HFF-Myc (cell line): ENCODE measurements at regions not wholly inside any gene's neighbourhood (a gene's known extent, or its start where the extent isn't known, plus 50 kb on each side); places are given as distances from the start of the nearest gene placed in this dataset.

Experiments used
- DNase-seq: peaks from one replicate; pipeline ENCODE4 v3.0.0-alpha.2; 2011; ENCODE audit warnings: low read depth; ENCODE audit errors: extremely low read depth
- H3K4me3 ChIP-seq: replicated peaks from 2 replicates; pipeline ENCODE4 v1.5.1; 2011; ENCODE audit warnings: low read depth, mild to moderate bottlenecking, control low read depth, low read length
- TF ChIP-seq, protein P1 (sequence below): IDR thresholded peaks from 2 replicates; pipeline ENCODE4 v1.5.1; 2012; ENCODE audit warnings: mild to moderate bottlenecking, low read depth, low read length, control low read depth; ENCODE audit errors: missing control alignments

GRCh38 chr15:54722342-54722986 is 474.3 kb downstream of the RSL24D1 start:
- no peak for DNase-seq
- TF ChIP-seq, protein P1, sequence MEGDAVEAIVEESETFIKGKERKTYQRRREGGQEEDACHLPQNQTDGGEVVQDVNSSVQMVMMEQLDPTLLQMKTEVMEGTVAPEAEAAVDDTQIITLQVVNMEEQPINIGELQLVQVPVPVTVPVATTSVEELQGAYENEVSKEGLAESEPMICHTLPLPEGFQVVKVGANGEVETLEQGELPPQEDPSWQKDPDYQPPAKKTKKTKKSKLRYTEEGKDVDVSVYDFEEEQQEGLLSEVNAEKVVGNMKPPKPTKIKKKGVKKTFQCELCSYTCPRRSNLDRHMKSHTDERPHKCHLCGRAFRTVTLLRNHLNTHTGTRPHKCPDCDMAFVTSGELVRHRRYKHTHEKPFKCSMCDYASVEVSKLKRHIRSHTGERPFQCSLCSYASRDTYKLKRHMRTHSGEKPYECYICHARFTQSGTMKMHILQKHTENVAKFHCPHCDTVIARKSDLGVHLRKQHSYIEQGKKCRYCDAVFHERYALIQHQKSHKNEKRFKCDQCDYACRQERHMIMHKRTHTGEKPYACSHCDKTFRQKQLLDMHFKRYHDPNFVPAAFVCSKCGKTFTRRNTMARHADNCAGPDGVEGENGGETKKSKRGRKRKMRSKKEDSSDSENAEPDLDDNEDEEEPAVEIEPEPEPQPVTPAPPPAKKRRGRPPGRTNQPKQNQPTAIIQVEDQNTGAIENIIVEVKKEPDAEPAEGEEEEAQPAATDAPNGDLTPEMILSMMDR: no peak
- no peak overlapping the region for H3K4me3 ChIP-seq

GRCh38 chr15:54719325-54719724 is 477.4 kb downstream of the RSL24D1 start:
- TF ChIP-seq, protein P1: no peak
- DNase-seq: no peak
- H3K4me3 ChIP-seq: no peak overlapping the region

- TF ChIP-seq, protein P1: no peak
- H3K4me3 ChIP-seq: no peak overlapping the region
- no peak for DNase-seq
Observed at GRCh38 chr15:54707805-54708752, 488.7 kb downstream of the RSL24D1 start.

DNA sequence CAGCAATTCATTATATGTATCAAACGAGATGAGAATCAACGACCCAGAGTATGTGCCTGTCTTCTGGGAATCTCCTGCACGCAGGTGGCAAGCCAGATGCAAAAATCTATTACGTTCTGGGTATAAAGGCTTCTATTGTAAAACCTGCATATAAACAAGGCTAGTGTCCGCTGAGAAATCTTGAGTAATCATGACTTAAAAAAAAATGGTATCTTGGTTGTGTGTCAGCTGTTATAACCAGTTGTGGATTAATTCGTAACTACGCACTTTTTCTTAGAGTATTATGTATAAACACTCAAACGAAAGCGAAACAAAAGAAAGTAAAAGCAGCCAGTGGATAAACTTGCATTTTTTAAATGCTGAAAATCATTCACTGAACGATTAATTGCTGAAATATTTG is 509.1 kb downstream of the RSL24D1 start:
- H3K4me3 ChIP-seq: no peak overlapping the region
- TF ChIP-seq, protein P1: no peak
- no peak for DNase-seq
